ENCODE measurements at regions not wholly inside any gene's neighbourhood (a gene's known extent, or its start where the extent isn't known, plus 50 kb on each side); places are given as distances from the start of the nearest gene placed in this dataset.
A peak's percentile ranks its signal among the peaks of the same experiment; 100 is the strongest.
"Not testable (repeated sequence)": the region's sequence is repeated elsewhere in the genome, so short reads cannot be mapped to it uniquely, and the experiment has no call there.

GRCh38 chr5:119299242-119299614, 56.6 kb upstream of the TNFAIP8 start:
- Histone ChIP-seq H3K4me2 (peak overlapping the region; percentile 51), H3K4me1 (ENCODE audit: low read depth, poor library complexity, severe bottlenecking) (peaks cover 16% of the 10 kb centered on the region), H3K27ac (peak overlapping the region; percentile 71; the same call in 1 of the 2 replicates), H2AFZ (ENCODE audit: low read depth) (peak overlapping the region; percentile 56; the same call in 1 of the 2 replicates), H3K9ac (peak overlapping the region; percentile 75; the same call in 1 of the 2 replicates)
- H4K20me1 ChIP-seq (ENCODE audit: insufficient read depth); H3K36me3 ChIP-seq (ENCODE audit: insufficient read depth); H3K79me2 ChIP-seq (ENCODE audit: insufficient read depth, low read depth); H3K4me3 ChIP-seq (IDR thresholded peaks at IDR 0.05; ENCODE audit: insufficient read depth, low read depth, low read length); H3K27me3 ChIP-seq (ENCODE audit: insufficient read depth, low read depth): not testable (repeated sequence)

DNA sequence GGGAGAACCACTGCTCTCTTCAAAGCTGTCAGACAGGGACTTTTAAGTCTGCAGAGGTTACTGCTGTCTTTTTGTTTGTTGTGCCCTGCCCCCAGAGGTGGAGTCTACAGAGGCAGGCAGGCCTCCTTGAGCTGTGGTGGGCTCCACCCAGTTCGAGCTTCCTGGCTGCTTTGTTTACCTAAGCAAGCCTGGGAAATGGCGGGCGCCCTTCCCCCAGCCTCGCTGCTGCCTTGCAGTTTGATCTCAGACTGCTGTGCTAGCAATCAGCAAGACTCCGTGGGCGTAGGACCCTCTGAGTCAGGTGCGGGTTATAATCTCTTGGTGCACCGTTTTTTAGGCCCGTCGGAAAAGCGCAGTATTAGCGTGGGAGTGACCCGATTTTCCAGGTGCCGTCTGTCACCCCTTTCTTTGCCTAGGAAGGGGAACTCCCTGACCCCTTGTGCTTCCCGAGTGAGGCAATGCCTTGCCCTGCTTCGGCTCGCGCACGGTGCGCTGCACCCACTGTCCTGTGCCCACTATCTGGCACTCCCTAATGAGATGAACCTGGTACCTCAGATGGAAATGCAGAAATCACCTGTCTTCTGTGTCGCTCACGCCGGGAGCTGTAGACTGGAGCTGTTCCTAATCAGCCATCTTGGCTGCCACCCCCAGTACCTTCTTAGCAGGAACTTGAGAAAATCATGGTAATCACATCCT, 56.1 kb upstream of the TNFAIP8 start:
- Histone ChIP-seq H2AFZ (ENCODE audit: low read depth) (peak overlapping the region; percentile 56), H3K27ac (peak overlapping the region; percentile 71), H3K4me2 (peak overlapping the region; percentile 51), H3K4me1 (ENCODE audit: low read depth, poor library complexity, severe bottlenecking) (peaks cover 21% of the 10 kb centered on the region), H3K9ac (peak overlapping the region; percentile 75)
- H3K27me3 ChIP-seq (ENCODE audit: insufficient read depth, low read depth); H3K79me2 ChIP-seq (ENCODE audit: insufficient read depth, low read depth); H4K20me1 ChIP-seq (ENCODE audit: insufficient read depth); H3K4me3 ChIP-seq (IDR thresholded peaks at IDR 0.05; ENCODE audit: insufficient read depth, low read depth, low read length); H3K36me3 ChIP-seq (ENCODE audit: insufficient read depth): not testable (repeated sequence)

DNA sequence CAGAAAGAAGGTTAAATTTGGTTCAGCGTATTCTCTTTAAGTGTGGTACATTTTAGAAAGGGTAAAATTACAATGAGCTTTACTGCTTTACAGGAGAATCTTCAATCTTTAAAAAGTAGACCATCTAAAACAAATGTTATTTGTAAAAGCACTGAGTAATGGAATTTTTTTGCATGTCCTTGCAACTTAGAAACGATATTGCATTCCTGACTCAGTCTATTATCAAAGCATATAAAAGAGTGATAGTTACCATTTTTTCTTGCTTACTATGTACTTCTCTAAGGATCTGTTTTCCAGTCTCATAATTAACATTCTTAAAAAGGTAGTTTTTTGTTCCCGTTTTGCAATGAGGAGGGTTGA, 55.5 kb upstream of the TNFAIP8 start:
- no peak for TF ChIP-seq CTCF (conservative IDR thresholded peaks at IDR 0.05; ENCODE audit: low read depth, low read length)
- Histone ChIP-seq H3K9ac (peak overlapping the region; percentile 75), H2AFZ (ENCODE audit: low read depth) (peak overlapping the region; percentile 56), H3K27ac (peak overlapping the region; percentile 71), H4K20me1 (ENCODE audit: insufficient read depth) (no peaks in the 10 kb centered on the region), H3K4me2 (peak overlapping the region; percentile 23), H3K79me2 (ENCODE audit: insufficient read depth, low read depth) (no peaks in the 10 kb centered on the region), H3K4me3 (IDR thresholded peaks at IDR 0.05; ENCODE audit: insufficient read depth, low read depth, low read length) (no peak overlapping the region), H3K36me3 (ENCODE audit: insufficient read depth) (no peaks in the 10 kb centered on the region), H3K4me1 (ENCODE audit: low read depth, poor library complexity, severe bottlenecking) (peaks cover 24% of the 10 kb centered on the region), H3K27me3 (ENCODE audit: insufficient read depth, low read depth) (no peaks in the 10 kb centered on the region)

GRCh38 chr5:119301210-119301609, 54.6 kb upstream of the TNFAIP8 start:
- Histone ChIP-seq H3K4me3 (IDR thresholded peaks at IDR 0.05; ENCODE audit: insufficient read depth, low read depth, low read length) (no peak overlapping the region), H3K9ac (no peak overlapping the region), H3K4me2 (no peak overlapping the region), H3K36me3 (ENCODE audit: insufficient read depth) (no peaks in the 10 kb centered on the region), H3K4me1 (ENCODE audit: low read depth, poor library complexity, severe bottlenecking) (peaks cover 24% of the 10 kb centered on the region), H4K20me1 (ENCODE audit: insufficient read depth) (no peaks in the 10 kb centered on the region), H2AFZ (ENCODE audit: low read depth) (no peak overlapping the region), H3K27ac (no peak overlapping the region), H3K27me3 (ENCODE audit: insufficient read depth, low read depth) (no peaks in the 10 kb centered on the region), H3K79me2 (ENCODE audit: insufficient read depth, low read depth) (no peaks in the 10 kb centered on the region)
- no peak for TF ChIP-seq CTCF (conservative IDR thresholded peaks at IDR 0.05; ENCODE audit: low read depth, low read length)

DNA sequence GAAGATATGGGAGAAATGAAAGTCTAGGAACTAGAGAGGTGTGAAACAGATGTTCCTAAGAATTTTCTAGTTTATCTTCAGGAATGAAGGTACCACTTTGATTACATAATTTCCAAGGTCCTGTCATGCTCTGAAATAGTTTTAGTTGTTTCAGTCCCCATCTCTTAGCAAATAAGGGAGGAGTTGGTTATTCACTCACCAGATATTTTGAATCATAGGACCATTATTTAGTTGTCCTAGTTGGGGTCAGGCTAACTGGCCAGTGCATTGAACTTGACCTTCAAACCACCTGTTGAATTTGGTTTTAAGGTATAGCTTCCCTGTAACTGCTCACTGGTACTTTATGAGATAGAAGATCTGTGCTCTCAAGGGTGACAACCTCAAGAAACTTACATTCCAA, 53.9 kb upstream of the TNFAIP8 start:
- Histone ChIP-seq H3K4me2 (no peak overlapping the region), H3K36me3 (ENCODE audit: insufficient read depth) (no peaks in the 10 kb centered on the region), H2AFZ (ENCODE audit: low read depth) (no peak overlapping the region), H3K27ac (no peak overlapping the region), H4K20me1 (ENCODE audit: insufficient read depth) (no peaks in the 10 kb centered on the region), H3K79me2 (ENCODE audit: insufficient read depth, low read depth) (no peaks in the 10 kb centered on the region), H3K9ac (no peak overlapping the region), H3K4me1 (ENCODE audit: low read depth, poor library complexity, severe bottlenecking) (peaks cover 27% of the 10 kb centered on the region), H3K4me3 (IDR thresholded peaks at IDR 0.05; ENCODE audit: insufficient read depth, low read depth, low read length) (no peak overlapping the region), H3K27me3 (ENCODE audit: insufficient read depth, low read depth) (no peaks in the 10 kb centered on the region)
- no peak for TF ChIP-seq CTCF (conservative IDR thresholded peaks at IDR 0.05; ENCODE audit: low read depth, low read length)

Data from KMS-11 (cell line).